ENCODE measurements at regions not wholly inside any gene's neighbourhood (a gene's known extent, or its start where the extent isn't known, plus 50 kb on each side); places are given as distances from the start of the nearest gene placed in this dataset.

- ChIA-PET CTCF (interaction anchor here (0.8 to 3.1 kb wide), 6 partner anchors 11 to 891 kb away, joined by 3 to 14 read pairs (median 3); no protein-coding TSS in a partner anchor), POLR2A (no interaction called here)
- Histone ChIP-seq H3K36me3 (ENCODE audit: insufficient read depth, low read length) (no peaks in the 10 kb centered on the region), H3K27ac (ENCODE audit: low read depth, low read length) (no peak overlapping the region), H3K9me3 (ENCODE audit: low read length) (no peaks in the 10 kb centered on the region), H3K27me3 (ENCODE audit: insufficient read depth, low read length, poor library complexity, severe bottlenecking) (peaks cover 22% of the 10 kb centered on the region), H3K4me1 (ENCODE audit: insufficient read depth, low read length) (peaks cover 10% of the 10 kb centered on the region), H3K4me3 (ENCODE audit: low read length) (no peak overlapping the region)
- peak overlapping the region in 4 of 7 donors; percentile 52 to 65 (median 63) for H3K4me3 Mint-ChIP-seq
- no peak overlapping the region for H3K27ac Mint-ChIP-seq
- H3K9me3 Mint-ChIP-seq, result peaks cover 0 to 4% (median 0%) of the 10 kb centered on the region in 5 donors
- H3K36me3 Mint-ChIP-seq, result no peaks in the 10 kb centered on the region
- no peak for DNase-seq
- peaks cover 43 to 66% of the 10 kb centered on the region in 2 donors for H3K27me3 Mint-ChIP-seq
- H3K4me1 Mint-ChIP-seq, result peaks cover 5 to 12% (median 11%) of the 10 kb centered on the region in 3 donors
These were observed 204.1 kb downstream of the TTC8 start for GRCh38 chr14:89028462-89029134.

- Histone ChIP-seq H3K27me3 (ENCODE audit: insufficient read depth, low read length, poor library complexity, severe bottlenecking) (peaks cover 22% of the 10 kb centered on the region), H3K27ac (ENCODE audit: low read depth, low read length) (no peak overlapping the region), H3K9me3 (ENCODE audit: low read length) (no peaks in the 10 kb centered on the region), H3K4me3 (ENCODE audit: low read length) (no peak overlapping the region), H3K36me3 (ENCODE audit: insufficient read depth, low read length) (no peaks in the 10 kb centered on the region), H3K4me1 (ENCODE audit: insufficient read depth, low read length) (peaks cover 10% of the 10 kb centered on the region)
- H3K4me1 Mint-ChIP-seq, result peaks cover 5 to 12% (median 11%) of the 10 kb centered on the region in 3 donors
- H3K9me3 Mint-ChIP-seq, result peaks cover 0 to 4% (median 0%) of the 10 kb centered on the region in 5 donors
- H3K4me3 Mint-ChIP-seq, result peak overlapping the region in 1 of 7 donors; percentile 34
- POLR2A ChIA-PET, result no interaction called here
- peak overlapping the region in 1 of 8 donors; percentile 92 for H3K27ac Mint-ChIP-seq
- H3K27me3 Mint-ChIP-seq, result peaks cover 35 to 62% of the 10 kb centered on the region in 2 donors
- CTCF ChIA-PET, result interaction anchor here (1.7 kb wide), 1 partner anchor 885 kb away, joined by 5 read pairs; no protein-coding TSS in a partner anchor
- H3K36me3 Mint-ChIP-seq, result no peaks in the 10 kb centered on the region
- no peak for DNase-seq
These were observed 205.7 kb downstream of the TTC8 start for GRCh38 chr14:89029961-89030694.

GRCh38 chr14:89030921-89031320 lies 206.5 kb downstream of the TTC8 start:
- H3K36me3 Mint-ChIP-seq, result no peaks in the 10 kb centered on the region
- POLR2A ChIA-PET, result no interaction called here
- H3K9me3 Mint-ChIP-seq, result peaks cover 0 to 4% (median 0%) of the 10 kb centered on the region in 5 donors
- Histone ChIP-seq H3K27me3 (ENCODE audit: insufficient read depth, low read length, poor library complexity, severe bottlenecking) (peaks cover 22% of the 10 kb centered on the region), H3K4me3 (ENCODE audit: low read length) (no peak overlapping the region), H3K9me3 (ENCODE audit: low read length) (no peaks in the 10 kb centered on the region), H3K27ac (ENCODE audit: low read depth, low read length) (no peak overlapping the region), H3K4me1 (ENCODE audit: insufficient read depth, low read length) (peaks cover 10% of the 10 kb centered on the region), H3K36me3 (ENCODE audit: insufficient read depth, low read length) (no peaks in the 10 kb centered on the region)
- H3K27ac Mint-ChIP-seq, result no peak overlapping the region
- peaks cover 35 to 62% of the 10 kb centered on the region in 2 donors for H3K27me3 Mint-ChIP-seq
- CTCF ChIA-PET, result no interaction called here
- no peak for DNase-seq
- H3K4me3 Mint-ChIP-seq, result no peak overlapping the region
- peaks cover 5 to 12% (median 11%) of the 10 kb centered on the region in 3 donors for H3K4me1 Mint-ChIP-seq

- ChIA-PET CTCF (no interaction called here), POLR2A (no interaction called here)
- Histone ChIP-seq H3K27ac (ENCODE audit: low read depth, low read length) (no peak overlapping the region), H3K4me3 (ENCODE audit: low read length) (no peak overlapping the region), H3K27me3 (ENCODE audit: insufficient read depth, low read length, poor library complexity, severe bottlenecking) (peaks cover 14% of the 10 kb centered on the region), H3K4me1 (ENCODE audit: insufficient read depth, low read length) (peaks cover 4% of the 10 kb centered on the region), H3K9me3 (ENCODE audit: low read length) (no peaks in the 10 kb centered on the region), H3K36me3 (ENCODE audit: insufficient read depth, low read length) (no peaks in the 10 kb centered on the region)
- no peak overlapping the region for H3K4me3 Mint-ChIP-seq
- peaks cover 0 to 4% (median 0%) of the 10 kb centered on the region in 5 donors for H3K9me3 Mint-ChIP-seq
- H3K4me1 Mint-ChIP-seq, result peaks cover 5 to 12% (median 11%) of the 10 kb centered on the region in 3 donors
- no peaks in the 10 kb centered on the region for H3K36me3 Mint-ChIP-seq
- no peak for DNase-seq
- H3K27me3 Mint-ChIP-seq, result peaks cover 34 to 68% of the 10 kb centered on the region in 2 donors
- peak overlapping the region in 1 of 8 donors; percentile 60 for H3K27ac Mint-ChIP-seq
These were observed 207.7 kb downstream of the TTC8 start for GRCh38 chr14:89032086-89032649.

GRCh38 chr14:89033756-89034155 lies 209.3 kb downstream of the TTC8 start:
- Histone ChIP-seq H3K36me3 (ENCODE audit: insufficient read depth, low read length) (no peaks in the 10 kb centered on the region), H3K27ac (ENCODE audit: low read depth, low read length) (no peak overlapping the region), H3K4me3 (ENCODE audit: low read length) (no peak overlapping the region), H3K9me3 (ENCODE audit: low read length) (no peaks in the 10 kb centered on the region), H3K4me1 (ENCODE audit: insufficient read depth, low read length) (no peaks in the 10 kb centered on the region), H3K27me3 (ENCODE audit: insufficient read depth, low read length, poor library complexity, severe bottlenecking) (peaks cover 5% of the 10 kb centered on the region)
- Mint-ChIP-seq H3K4me1 (no peaks in the 10 kb centered on the region), H3K27ac (no peak overlapping the region), H3K27me3 (peaks cover 29 to 67% of the 10 kb centered on the region in 2 donors), H3K4me3 (no peak overlapping the region), H3K9me3 (peaks cover 0 to 6% (median 0%) of the 10 kb centered on the region in 5 donors), H3K36me3 (no peaks in the 10 kb centered on the region)
- DNase-seq, result no peak
- POLR2A ChIA-PET, result no interaction called here
- CTCF ChIA-PET, result interaction anchor here (0.9 to 1.0 kb wide), 2 partner anchors 14 to 882 kb away, joined by 3 to 4 read pairs; no protein-coding TSS in a partner anchor

- no peaks in the 10 kb centered on the region for H3K36me3 Mint-ChIP-seq
- peaks cover 5% of the 10 kb centered on the region for H3K4me1 ChIP-seq (ENCODE audit: insufficient read depth, low read length)
- H3K36me3 ChIP-seq (ENCODE audit: insufficient read depth, low read length), result no peaks in the 10 kb centered on the region
- POLR2A ChIA-PET, result no interaction called here
- no peaks in the 10 kb centered on the region for H3K9me3 ChIP-seq (ENCODE audit: low read length)
- no peak for DNase-seq
- H3K4me3 ChIP-seq (ENCODE audit: low read length), result no peak overlapping the region
- peaks cover 0 to 6% (median 0%) of the 10 kb centered on the region in 5 donors for H3K9me3 Mint-ChIP-seq
- no peak overlapping the region for H3K4me3 Mint-ChIP-seq
- H3K27me3 ChIP-seq (ENCODE audit: insufficient read depth, low read length, poor library complexity, severe bottlenecking), result peaks cover 4% of the 10 kb centered on the region
- H3K27me3 Mint-ChIP-seq, result peaks cover 21 to 53% of the 10 kb centered on the region in 2 donors
- H3K27ac ChIP-seq (ENCODE audit: low read depth, low read length), result no peak overlapping the region
- peak overlapping the region in 1 of 8 donors; percentile 24 for H3K27ac Mint-ChIP-seq
- peaks cover 6 to 8% (median 7%) of the 10 kb centered on the region in 3 donors for H3K4me1 Mint-ChIP-seq
- CTCF ChIA-PET, result no interaction called here
These were observed 211.9 kb downstream of the TTC8 start for GRCh38 chr14:89036371-89036770.

GRCh38 chr14:89037065-89037464 lies 212.6 kb downstream of the TTC8 start:
- peaks cover 6 to 8% (median 7%) of the 10 kb centered on the region in 3 donors for H3K4me1 Mint-ChIP-seq
- Histone ChIP-seq H3K27me3 (ENCODE audit: insufficient read depth, low read length, poor library complexity, severe bottlenecking) (peaks cover 4% of the 10 kb centered on the region), H3K4me3 (ENCODE audit: low read length) (no peak overlapping the region), H3K9me3 (ENCODE audit: low read length) (no peaks in the 10 kb centered on the region), H3K27ac (ENCODE audit: low read depth, low read length) (no peak overlapping the region), H3K36me3 (ENCODE audit: insufficient read depth, low read length) (no peaks in the 10 kb centered on the region), H3K4me1 (ENCODE audit: insufficient read depth, low read length) (peaks cover 5% of the 10 kb centered on the region)
- DNase-seq, result no peak
- ChIA-PET CTCF (no interaction called here), POLR2A (no interaction called here)
- H3K36me3 Mint-ChIP-seq, result no peaks in the 10 kb centered on the region
- H3K27ac Mint-ChIP-seq, result peak overlapping the region in 2 of 8 donors; percentile 40 to 77
- H3K4me3 Mint-ChIP-seq, result no peak overlapping the region
- H3K9me3 Mint-ChIP-seq, result peaks cover 0 to 6% (median 0%) of the 10 kb centered on the region in 5 donors
- peaks cover 21 to 53% of the 10 kb centered on the region in 2 donors for H3K27me3 Mint-ChIP-seq
